ENCODE measurements at regions not wholly inside any gene's neighbourhood (a gene's known extent, or its start where the extent isn't known, plus 50 kb on each side); places are given as distances from the start of the nearest gene placed in this dataset.

DNA sequence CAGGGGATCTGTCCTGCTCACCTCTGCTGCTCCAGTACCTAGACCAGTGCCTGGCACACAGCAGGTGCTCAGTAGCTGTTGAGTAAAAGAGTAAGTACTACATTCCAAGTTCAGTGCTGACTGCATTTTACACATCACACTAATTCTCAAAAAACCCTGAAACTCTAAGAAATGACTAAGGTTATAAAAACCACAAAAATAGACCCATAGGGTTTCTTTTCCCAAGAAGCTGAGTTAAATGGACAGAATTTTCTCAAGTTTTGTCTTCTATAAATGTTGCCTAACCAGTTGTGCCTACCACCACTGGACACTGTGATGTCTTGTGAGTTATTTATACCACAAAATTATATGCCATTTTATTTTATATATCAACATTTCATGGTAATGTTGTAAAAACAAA is 78.9 kb upstream of the RXFP1 start:
- Mint-ChIP-seq H3K27ac (no peak overlapping the region), H3K4me1 (ENCODE audit: low read depth) (no peaks in the 10 kb centered on the region), H3K9me3 (no peaks in the 10 kb centered on the region), H3K36me3 (ENCODE audit: low read depth) (no peaks in the 10 kb centered on the region), H3K4me3 (no peak overlapping the region), H3K27me3 (peaks cover 11% of the 10 kb centered on the region)
- ChIA-PET CTCF (no interaction called here), POLR2A (no interaction called here)
- no peak overlapping the region for H3K4me3 ChIP-seq (ENCODE audit: low read length)
- no peaks in the 10 kb centered on the region for H3K9me3 ChIP-seq (ENCODE audit: control insufficient read depth in 1 of 2, insufficient read depth in 1 of 2, low read length in 2 of 2)
- TF ChIP-seq, protein P1, sequence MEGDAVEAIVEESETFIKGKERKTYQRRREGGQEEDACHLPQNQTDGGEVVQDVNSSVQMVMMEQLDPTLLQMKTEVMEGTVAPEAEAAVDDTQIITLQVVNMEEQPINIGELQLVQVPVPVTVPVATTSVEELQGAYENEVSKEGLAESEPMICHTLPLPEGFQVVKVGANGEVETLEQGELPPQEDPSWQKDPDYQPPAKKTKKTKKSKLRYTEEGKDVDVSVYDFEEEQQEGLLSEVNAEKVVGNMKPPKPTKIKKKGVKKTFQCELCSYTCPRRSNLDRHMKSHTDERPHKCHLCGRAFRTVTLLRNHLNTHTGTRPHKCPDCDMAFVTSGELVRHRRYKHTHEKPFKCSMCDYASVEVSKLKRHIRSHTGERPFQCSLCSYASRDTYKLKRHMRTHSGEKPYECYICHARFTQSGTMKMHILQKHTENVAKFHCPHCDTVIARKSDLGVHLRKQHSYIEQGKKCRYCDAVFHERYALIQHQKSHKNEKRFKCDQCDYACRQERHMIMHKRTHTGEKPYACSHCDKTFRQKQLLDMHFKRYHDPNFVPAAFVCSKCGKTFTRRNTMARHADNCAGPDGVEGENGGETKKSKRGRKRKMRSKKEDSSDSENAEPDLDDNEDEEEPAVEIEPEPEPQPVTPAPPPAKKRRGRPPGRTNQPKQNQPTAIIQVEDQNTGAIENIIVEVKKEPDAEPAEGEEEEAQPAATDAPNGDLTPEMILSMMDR (IDR thresholded peaks at IDR 0.05) = no peak
- H3K4me1 ChIP-seq (ENCODE audit: insufficient read depth, low read length) = no peaks in the 10 kb centered on the region
- H3K27me3 ChIP-seq (ENCODE audit: control insufficient read depth in 1 of 2, insufficient read depth in 2 of 2, low read length in 2 of 2) = no peaks in the 10 kb centered on the region
- H3K36me3 ChIP-seq (ENCODE audit: insufficient read depth, low read length) = no peaks in the 10 kb centered on the region
- no peak overlapping the region for H3K27ac ChIP-seq (ENCODE audit: low read depth in 1 of 2, low read length in 2 of 2)
- intact Hi-C loops (cut with DNase I, micrococcal nuclease) = no loop called here
- ATAC-seq (ENCODE audit: poor library complexity) (no peak), DNase-seq (no peak)

DNA sequence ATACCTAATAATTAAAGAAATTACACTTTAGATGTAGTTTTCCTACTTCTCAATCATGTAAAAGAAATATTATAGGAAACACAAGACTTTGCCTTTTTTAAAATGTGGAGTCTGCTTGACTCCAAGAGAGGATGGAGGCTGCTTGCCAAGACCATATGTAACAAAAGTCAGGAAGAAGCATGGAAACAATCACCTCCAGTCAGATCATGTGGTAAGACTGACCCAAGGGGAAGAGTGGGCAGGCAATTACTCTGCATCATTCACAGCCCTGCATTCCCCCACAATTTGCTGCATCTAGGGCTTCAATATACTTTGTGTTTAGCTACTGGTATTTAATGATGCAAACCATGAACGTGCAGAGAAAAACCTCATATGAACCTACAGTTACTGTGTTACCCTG is 78.0 kb upstream of the RXFP1 start:
- H3K4me3 ChIP-seq (ENCODE audit: low read length) = no peak overlapping the region
- Mint-ChIP-seq H3K9me3 (no peaks in the 10 kb centered on the region), H3K36me3 (ENCODE audit: low read depth) (no peaks in the 10 kb centered on the region), H3K27me3 (peaks cover 11% of the 10 kb centered on the region), H3K4me3 (no peak overlapping the region), H3K4me1 (ENCODE audit: low read depth) (no peaks in the 10 kb centered on the region), H3K27ac (no peak overlapping the region)
- H3K27me3 ChIP-seq (ENCODE audit: control insufficient read depth in 1 of 2, insufficient read depth in 2 of 2, low read length in 2 of 2) = no peaks in the 10 kb centered on the region
- H3K36me3 ChIP-seq (ENCODE audit: insufficient read depth, low read length) = no peaks in the 10 kb centered on the region
- intact Hi-C loops (cut with DNase I, micrococcal nuclease) = no loop called here
- H3K27ac ChIP-seq (ENCODE audit: low read depth in 1 of 2, low read length in 2 of 2) = no peak overlapping the region
- no peak for DNase-seq
- no peak for ATAC-seq (ENCODE audit: poor library complexity)
- CTCF ChIA-PET = no interaction called here
- no peaks in the 10 kb centered on the region for H3K9me3 ChIP-seq (ENCODE audit: control insufficient read depth in 1 of 2, insufficient read depth in 1 of 2, low read length in 2 of 2)
- no peaks in the 10 kb centered on the region for H3K4me1 ChIP-seq (ENCODE audit: insufficient read depth, low read length)
- TF ChIP-seq, protein P1 (IDR thresholded peaks at IDR 0.05) = no peak
- POLR2A ChIA-PET = no interaction called here

DNA sequence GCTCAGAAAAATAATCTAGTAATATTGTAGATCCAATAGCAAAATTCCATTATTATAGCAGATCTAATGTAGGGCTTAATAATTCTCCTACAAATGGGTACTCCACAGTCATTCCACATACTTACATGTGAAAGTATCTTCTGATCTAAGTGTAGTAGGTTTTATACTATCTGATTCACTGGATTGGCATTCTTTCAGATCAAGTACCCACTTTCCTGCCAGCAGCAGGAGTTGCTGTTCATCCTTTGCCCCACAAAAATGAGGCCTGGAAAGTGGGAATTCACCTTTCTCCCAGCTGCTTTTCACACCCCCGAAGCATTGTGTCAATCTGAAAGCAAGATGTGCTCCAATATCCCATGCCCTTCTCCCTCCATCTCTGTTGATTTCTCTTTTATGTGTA is 77.1 kb upstream of the RXFP1 start:
- POLR2A ChIA-PET = no interaction called here

More for the DNA sequence above, 77.1 kb upstream of the RXFP1 start:
- ATAC-seq (ENCODE audit: poor library complexity) = no peak
- intact Hi-C loops (cut with DNase I, micrococcal nuclease) = no loop called here
- Histone ChIP-seq H3K9me3 (ENCODE audit: control insufficient read depth in 1 of 2, insufficient read depth in 1 of 2, low read length in 2 of 2) (no peaks in the 10 kb centered on the region), H3K4me3 (ENCODE audit: low read length) (no peak overlapping the region), H3K27me3 (ENCODE audit: control insufficient read depth in 1 of 2, insufficient read depth in 2 of 2, low read length in 2 of 2) (no peaks in the 10 kb centered on the region), H3K27ac (ENCODE audit: low read depth in 1 of 2, low read length in 2 of 2) (no peak overlapping the region), H3K36me3 (ENCODE audit: insufficient read depth, low read length) (no peaks in the 10 kb centered on the region), H3K4me1 (ENCODE audit: insufficient read depth, low read length) (no peaks in the 10 kb centered on the region)
- no peaks in the 10 kb centered on the region for H3K4me1 Mint-ChIP-seq (ENCODE audit: low read depth)
- CTCF ChIA-PET = no interaction called here
- no peak overlapping the region for H3K27ac Mint-ChIP-seq
- H3K36me3 Mint-ChIP-seq (ENCODE audit: low read depth) = no peaks in the 10 kb centered on the region
- no peaks in the 10 kb centered on the region for H3K9me3 Mint-ChIP-seq
- H3K27me3 Mint-ChIP-seq = peaks cover 11% of the 10 kb centered on the region
- no peak for DNase-seq
- no peak overlapping the region for H3K4me3 Mint-ChIP-seq
- TF ChIP-seq, protein P1 (IDR thresholded peaks at IDR 0.05) = no peak
